ENCODE measurements at regions not wholly inside any gene's neighbourhood (a gene's known extent, or its start where the extent isn't known, plus 50 kb on each side); places are given as distances from the start of the nearest gene placed in this dataset.

DNA sequence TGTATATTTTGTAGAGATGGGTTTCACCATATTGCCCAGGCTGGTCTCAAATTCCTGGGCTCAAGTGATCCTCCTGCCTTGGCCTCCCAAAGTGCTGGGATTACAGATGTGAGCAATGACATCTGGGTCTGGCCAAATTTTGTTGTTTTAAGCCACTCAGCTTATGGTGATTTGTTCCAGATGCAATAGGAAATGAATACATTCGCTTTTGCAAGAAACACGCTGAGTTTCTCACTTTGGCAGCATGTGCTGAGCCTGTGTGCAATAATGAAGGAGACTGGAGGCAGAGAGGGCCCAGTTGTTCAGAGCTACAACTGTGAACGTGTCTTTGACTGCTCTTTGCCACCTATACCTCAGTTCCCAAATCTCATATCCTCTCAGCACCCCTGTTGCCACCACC is 56.4 kb downstream of the KIF4B start:
- TF ChIP-seq GATA3 (IDR thresholded peaks at IDR 0.05; ENCODE audit: low read depth, low read length): no peak
- no peak for TF ChIP-seq GATA2 (IDR thresholded peaks at IDR 0.05; ENCODE audit: low read depth, low read length)

All from SH-SY5Y (cell line).